ENCODE measurements at regions not wholly inside any gene's neighbourhood (a gene's known extent, or its start where the extent isn't known, plus 50 kb on each side); places are given as distances from the start of the nearest gene placed in this dataset.
"Not testable (repeated sequence)": the region's sequence is repeated elsewhere in the genome, so short reads cannot be mapped to it uniquely, and the experiment has no call there.

DNA sequence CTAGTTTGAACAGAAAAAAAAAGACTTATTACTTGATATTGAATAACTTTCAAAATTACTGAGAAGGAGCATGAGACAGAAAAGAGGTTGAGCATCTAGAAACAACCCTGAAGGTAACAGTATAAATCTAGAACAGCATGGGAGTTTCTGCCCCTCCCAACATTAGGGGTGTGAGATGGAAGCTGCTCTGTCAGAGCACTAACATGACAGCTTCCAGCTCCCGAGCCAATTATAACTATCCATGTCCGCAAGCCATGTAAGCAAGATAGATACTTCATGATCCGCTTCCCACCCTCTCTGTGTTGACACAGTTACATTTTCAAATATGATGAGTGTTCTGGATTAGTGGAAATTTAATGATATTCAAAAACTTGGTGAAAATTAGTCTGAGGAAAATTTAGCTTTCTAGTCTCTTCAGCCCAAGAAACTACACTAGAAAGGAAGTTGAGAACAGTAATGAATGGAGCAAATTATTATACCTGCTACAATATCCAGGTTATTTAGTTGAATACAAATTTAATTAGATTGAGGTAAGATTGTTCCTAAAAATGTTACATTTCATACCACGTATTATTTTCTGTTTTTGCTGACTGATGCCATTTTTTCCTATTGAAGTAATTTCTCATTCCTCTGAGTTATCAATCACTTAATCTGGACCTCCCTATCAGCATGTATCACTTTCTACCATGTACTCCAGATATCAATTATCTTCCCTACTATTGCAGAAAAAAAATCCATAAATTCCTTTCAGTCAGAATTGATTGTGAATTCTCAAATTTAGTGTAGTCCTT, 129.3 kb upstream of the SLIT2 start:
- DNase-seq (ENCODE audit: low spot score), result no peak

DNA sequence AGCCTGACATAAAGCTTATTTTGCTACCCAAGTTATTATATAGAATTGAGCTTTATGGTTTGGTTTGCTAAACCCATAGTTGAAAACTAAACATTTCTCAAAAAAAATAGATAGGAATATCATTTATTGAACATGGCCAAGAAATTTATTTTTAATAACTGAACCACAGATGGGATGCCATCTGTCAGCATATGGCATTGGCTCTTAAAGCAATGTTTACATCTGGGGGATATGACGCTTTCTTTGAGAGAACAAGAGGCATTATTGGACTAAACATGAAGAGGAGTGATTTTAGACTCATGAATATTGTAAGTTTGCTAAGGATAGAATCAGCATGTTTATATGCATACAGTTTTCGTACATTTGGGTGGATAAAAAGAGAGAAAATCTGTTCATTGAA, 132.6 kb upstream of the SLIT2 start:
- no peak for DNase-seq (ENCODE audit: low spot score)

DNA sequence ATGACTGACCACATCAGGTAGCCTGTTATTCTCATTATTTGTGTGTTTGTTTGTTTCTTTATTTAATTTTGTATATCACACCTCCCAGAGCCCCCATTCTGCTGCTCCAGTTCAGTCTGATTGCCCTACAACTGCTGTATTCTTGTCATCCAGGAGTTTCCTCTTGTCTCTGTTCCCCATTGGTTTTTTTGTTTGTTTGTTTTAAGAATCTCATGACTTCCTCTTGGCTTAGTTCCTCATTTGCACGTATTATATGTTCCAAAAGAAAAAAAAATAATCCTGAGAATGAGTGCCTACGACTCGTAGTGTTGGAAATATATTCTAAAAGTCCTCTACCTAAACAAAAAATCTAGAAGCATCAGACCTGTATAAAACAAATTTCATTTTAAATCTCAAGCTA, 142.3 kb upstream of the SLIT2 start:
- no peak for DNase-seq (ENCODE audit: low spot score)

DNA sequence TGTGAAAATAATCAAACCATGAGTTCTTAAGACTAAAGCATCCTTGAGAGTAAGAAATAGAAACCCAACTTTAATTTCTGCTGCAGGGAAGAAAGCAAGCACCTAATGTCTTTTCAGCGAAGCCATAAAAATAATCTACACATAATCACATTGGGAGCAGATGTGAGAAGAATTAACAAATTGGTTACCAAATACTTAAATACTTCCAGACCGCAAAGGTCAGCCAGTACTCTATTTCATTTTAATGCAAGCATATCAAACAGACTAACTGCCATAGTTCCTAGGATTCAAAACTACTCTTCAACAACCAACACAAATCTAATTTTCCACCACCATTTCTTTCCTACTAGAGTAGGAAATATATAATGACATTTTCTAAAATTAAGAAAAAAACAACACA, 144.8 kb upstream of the SLIT2 start:
- DNase-seq (ENCODE audit: low spot score), result no peak

DNA sequence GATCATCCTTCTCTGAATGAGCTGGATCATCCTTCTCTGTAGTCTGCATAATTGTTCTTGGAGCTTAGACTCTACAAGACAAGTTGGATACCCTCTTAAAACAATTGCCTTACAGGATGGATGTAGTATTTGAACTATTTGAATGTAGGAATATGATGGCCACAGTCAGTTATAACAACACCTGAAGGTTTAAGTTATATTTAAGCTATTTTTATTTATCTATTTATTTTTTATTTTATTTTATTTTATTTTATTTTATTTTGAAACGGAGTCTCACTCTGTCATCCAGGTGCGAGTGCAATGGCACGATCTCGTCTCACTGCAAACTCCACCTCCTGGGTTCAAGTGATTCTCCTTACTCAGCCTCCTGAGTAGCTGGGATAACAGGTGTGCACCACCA, 149.9 kb upstream of the SLIT2 start:
- no peak for DNase-seq (ENCODE audit: low spot score)

DNA sequence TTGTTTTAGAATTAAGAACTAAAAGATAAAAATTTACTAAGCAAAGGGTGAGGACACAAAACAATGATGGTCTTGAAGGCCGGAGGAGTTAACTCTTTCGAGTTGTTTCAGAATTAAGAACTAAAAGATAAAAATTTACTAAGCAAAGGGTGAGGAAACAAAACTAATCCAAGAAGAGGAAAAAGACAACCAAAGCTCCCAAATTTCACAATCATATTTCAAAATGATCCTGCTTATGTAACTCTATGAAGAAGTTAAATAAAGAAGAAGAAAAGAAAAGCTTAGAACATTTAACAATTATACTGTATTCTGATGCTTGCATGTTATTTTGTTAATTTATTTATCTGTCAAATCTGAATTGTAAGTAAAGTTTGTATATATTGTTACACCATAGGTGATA, 154.8 kb upstream of the SLIT2 start:
- DNase-seq (ENCODE audit: low spot score), result no peak

DNA sequence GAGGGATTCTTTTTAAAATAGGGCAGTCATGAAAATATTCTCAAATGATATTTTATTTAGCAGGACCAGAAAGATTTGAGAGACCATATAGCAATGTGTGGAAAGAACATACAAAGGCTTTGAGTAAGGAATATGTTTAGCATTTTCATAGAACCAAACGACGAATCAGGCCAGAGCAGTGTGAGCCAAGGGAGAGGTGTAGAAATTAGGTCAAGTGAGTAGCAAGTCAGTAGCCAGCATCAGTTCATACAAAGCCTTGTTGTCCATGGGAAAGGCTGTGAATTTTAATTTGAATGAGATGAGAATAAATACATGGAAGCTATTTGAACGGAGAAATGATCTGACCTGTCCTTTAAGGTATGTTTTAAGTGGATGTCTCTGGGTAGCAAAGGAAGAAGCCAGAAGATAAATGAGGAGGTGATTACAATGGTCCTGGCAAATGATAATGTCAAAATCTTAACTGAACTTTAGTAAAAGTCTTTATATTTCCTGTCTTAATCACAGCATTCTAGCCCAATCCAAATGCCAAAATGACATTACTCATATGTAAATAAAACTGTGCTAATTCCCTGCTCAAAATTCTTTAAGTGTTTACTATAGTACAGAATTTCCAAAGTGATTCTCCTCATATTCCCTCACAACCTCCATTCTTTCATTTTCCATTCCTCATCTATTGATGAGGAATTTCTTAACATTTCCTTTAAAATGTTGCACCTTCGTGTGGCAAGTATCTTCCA, 155.7 kb upstream of the SLIT2 start:
- no peak for DNase-seq (ENCODE audit: low spot score)

DNA sequence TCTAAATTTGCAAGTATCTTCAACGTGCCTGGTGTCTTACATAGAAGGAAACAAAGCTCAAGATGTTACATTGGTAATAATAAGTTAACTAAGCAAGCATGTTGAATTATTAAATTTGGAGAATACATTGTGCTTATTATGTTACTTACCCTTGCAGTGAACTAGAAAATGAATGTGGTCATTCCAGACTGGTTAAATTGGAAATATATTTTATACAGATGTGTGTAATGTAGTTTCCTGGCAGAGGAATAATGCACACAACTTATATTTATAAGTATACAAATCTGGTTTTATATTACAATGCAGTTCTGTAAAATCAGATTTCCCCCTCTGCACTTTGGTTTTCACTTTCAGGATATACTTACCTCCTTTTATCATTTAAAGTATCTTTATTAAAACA, 159.9 kb upstream of the SLIT2 start:
- no peak for DNase-seq (ENCODE audit: low spot score)

DNA sequence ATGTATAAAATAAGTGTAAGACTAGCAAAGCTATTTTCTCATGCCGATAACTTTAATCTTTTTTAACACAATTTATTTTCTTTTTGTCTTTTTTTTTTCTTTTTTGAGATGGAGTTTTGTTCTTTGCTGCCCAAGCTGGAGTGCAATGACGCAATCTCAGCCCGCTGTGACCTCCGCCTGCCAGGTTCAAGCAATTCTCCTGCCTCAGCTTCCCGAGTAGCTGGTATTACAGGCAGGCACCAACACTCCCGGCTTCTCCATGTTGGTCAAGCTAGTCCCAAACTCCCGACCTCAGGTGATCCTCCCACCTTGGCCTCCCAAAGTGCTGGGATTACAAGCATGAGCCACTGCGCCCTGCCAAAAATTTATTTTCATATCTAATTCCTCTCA, 164.2 kb upstream of the SLIT2 start:
- DNase-seq (ENCODE audit: low spot score), result no peak

DNA sequence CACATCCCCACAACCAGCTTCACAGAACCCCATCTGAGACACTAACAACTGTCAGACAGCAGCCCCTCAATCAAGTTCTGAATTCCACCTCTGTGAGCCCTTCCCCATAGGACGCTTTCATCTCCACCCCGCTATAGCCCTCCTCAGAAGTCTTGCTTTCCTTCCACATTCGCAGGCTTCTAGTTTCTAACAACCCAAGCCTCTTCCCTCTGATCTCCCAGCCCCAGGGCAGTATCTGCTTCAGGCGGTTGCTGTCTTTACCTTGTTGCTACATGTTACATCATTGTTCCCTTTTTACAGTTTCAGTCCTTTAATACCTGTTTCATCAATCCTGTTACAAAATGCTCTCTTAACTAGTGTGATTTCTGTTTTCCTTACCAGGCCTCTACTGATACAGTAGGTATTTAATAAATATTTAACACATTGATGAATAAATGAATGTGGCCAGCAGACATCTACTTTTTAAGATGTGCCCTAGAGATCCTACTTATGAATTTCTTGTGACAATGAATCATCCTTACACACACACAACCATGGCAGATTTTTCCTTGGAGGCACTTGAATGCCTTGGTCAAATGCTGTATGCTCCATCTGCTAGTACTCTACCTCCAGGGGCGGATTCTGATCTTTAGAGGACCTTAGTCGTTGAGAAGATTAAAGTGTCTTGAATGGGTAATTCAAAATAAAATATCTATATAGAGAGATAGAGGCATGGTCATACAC, 164.7 kb upstream of the SLIT2 start:
- no peak for DNase-seq (ENCODE audit: low spot score)

DNA sequence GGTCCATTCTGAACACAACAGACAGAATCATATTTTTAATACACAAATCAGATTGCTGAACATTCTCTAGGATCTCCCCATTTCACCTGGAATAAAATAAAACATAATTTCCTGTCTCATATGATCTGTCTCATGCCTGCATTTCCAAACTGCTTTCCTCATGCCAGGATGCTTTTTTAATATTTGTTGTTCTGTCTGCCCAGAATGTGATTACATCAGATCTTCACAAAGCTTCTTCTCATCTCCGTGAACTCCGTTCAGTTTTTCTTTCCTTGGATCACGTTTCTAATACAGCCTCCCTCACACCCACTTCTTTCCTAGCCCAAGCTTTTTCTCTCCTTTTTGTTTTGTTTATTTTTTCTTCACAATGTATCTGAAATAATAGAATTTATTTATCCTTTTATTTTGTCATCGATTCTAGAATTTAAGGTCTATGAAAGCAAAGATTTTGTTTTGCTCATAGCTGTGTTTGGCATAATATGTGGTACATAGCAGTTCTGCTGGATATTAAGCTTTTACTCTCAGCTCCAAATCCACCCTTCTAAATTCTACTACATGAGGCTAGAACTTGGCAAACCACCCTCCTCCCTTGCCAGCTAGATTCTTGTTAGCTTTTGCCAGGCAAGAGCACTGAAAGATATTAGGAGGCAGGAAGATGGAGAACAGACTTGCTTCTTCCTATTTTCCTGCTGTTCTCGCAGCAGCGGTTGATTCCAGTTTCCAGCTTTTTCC, 165.5 kb upstream of the SLIT2 start:
- DNase-seq (ENCODE audit: low spot score), result no peak

DNA sequence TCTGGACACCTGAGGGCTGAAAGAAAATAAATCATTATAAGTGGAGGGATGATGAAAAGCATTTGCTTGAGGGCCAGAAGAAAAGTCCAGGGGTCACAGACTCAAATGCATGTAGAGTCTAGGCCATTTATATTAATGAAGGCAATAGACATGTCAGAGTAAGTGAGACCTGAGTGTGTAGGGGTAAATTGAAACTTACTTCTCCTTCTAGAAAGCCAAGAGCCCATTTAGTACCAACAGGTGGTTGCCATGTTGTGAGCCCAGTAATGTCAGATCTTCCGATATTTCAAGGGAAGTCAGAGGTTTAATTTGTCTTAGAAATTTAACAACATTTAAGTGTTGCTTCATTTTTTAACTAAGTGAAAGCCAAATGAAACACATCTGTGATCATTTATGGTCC, 166.1 kb upstream of the SLIT2 start:
- DNase-seq (ENCODE audit: low spot score), result no peak

DNA sequence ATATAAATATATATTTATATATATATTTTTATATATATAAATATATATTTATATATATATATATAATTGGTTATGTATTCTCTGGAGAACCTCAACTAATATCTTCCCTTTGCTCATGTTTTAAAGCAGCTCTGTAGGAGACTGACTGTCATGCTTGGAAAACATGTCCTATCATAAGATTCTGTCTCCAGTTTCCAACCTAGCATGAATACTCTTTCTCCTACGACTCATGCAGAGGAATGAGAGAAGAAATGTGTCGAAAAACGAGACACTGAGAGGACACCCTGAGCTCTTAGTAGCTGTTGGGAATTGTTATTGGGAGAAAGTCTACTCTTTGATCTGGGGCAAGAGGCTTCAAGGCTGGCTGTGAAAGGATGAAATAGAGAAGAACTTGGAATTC, 166.5 kb upstream of the SLIT2 start:
- no peak for DNase-seq (ENCODE audit: low spot score)

DNA sequence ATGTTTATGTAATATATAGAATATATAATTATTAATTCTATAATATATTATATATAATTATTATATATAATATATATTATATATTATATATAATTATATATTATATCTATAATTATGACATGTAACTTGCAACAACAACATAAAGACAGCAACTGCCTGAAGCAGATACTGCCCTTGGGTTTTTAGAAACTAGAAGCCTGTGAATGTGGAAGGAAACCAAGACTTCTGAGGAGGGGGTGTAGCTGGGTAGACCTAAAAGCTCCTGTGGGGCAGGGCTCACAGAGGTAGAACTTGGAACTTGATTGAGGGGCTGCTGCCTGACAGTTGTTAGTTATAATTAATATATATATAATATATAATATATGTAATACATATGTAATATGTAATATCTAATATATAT, 167.2 kb upstream of the SLIT2 start:
- no peak for DNase-seq (ENCODE audit: low spot score)

DNA sequence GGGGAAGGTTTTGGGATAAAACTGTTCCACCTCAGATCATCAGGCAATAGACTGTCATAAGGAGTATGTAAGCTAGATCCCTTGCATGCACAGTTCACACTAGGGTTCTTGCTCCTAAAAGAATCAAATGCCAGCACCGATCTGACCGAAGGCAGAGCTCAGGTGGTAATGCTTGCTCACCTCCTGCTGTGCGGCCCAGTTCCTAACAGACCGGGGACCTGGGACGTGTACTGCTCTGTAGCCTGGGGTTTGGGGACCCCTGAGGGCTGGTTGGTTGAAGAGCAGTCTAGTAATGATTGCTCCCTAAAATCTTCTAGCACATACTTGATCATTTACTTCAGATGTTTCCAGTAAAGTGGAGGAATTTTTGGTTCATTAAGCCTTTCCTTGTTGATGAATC, 173.1 kb upstream of the SLIT2 start:
- DNase-seq (ENCODE audit: low spot score), result no peak

DNA sequence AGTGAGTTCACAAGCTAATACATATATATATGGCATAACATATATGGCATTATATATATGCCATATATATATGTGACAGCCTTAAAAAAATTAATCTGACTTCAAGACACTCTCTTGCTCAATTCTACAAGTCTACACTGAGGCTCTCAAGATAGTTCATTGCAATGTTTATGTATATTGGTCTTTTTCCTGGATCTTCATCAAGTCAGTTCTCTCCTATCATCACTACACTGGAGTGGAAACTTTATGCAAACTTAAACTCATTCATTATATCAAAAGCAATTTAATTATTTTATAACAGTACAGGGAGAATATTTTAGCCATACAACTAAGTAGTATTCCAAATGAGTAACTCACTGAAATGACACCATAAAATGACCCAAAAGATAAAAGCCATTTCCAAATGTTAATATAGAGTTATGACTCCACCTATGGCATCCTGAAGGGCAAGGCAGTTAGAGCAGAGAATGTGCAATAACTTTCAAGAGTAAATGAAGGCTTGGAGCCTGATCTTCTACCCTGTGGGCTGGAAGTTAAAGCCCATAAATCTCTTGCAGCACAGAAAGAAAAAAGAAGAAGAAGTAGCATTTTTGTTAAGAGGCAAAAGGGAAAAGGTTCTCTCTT, 176.3 kb upstream of the SLIT2 start:
- no peak for DNase-seq (ENCODE audit: low spot score)

DNA sequence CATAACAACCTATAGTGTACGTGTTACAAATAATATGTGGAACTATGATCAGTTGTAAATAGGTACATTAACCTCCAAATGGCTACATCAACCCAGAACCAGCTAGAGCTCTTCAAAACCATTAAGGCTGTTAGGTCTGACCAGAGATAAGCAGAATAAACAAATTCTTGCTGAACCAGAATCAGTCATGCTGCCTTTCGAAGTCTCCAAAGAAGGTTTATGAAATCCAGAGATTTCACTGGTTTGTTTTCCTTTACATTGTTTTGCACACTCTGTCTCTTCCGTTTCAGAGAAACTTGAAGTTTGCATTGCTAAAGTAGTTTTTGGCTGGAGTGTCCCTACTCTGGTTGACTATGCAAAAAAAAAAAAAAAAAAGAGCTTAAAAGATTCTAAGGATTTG, 177.3 kb upstream of the SLIT2 start:
- DNase-seq (ENCODE audit: low spot score), result no peak

DNA sequence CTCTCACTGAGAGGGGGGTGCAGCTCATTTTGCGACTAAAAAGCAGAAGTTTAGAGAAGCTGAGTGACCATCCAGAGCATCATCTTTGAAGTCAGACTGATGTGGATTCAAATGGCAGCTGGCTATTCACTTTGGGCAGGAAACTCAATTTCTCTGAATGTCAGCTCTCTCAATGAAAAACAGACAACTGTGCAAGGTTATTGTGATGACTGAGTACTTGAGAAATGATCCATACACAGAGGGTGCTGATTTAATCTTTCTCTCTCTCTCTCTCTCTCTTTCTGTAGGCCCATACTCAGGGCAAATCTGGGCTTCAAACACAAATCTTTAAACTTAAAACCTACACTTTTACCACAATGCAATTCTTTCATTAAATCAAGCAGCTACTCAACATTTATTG, 185.8 kb upstream of the SLIT2 start:
- DNase-seq (ENCODE audit: low spot score), result no peak

DNA sequence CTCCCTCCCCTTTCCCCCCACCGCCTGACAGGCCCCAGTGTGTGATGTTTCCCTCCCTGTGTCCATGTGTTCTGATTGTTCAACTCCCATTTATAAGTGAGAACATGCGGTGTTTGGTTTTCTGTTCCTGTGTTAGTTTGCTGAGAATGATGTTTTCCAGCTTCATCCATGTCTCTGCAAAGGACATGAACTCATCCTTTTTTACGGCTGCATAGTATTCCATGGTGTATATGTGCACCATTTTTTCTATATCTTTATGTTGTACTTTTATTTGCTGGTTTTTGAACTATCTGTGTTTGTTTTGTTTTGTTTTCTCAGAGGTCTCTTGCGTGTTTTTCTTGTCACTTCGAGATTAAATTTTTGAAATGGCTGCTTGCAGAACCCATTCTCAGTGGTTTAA, 188.8 kb upstream of the SLIT2 start:
- DNase-seq (ENCODE audit: low spot score), result not testable (repeated sequence)

DNA sequence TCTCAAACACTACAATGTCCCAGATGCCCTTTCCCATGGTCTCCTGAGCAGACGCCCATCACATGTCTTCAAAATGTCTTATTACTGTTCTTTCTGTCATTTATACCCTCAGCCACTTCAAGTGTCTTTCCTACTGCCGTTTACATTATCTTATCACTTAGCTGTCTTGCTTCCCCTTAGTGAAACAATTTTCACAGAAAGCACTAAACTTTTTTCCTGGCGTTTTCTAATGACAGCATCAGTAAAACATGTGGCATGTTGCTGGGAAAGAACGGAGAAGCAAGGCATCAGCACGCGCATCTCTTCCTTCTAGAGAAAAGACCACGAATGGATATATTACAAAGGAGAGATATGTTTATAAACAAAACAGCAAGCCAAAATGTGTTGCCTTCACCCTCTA, 189.7 kb upstream of the SLIT2 start:
- DNase-seq (ENCODE audit: low spot score), result no peak

DNA sequence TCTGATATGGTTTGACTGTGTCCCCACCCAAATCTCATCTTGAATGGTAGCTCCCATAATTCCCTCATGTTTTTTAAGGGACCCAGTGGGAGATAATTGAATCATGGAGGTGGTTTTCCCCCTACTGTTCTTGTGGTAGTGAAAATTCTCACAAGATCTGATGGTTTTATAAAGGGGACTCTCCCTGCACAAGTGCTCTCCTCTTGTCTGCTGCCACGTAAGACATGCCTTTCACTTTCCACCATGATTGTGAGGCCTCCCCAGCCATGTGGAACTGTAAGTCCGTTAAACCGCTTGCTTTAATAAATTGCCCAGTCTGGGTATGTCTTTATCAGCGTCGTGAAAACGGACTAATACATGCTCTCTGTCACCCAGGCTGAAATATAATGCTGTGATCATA, 200.9 kb upstream of the SLIT2 start:
- DNase-seq (ENCODE audit: low spot score), result no peak

DNA sequence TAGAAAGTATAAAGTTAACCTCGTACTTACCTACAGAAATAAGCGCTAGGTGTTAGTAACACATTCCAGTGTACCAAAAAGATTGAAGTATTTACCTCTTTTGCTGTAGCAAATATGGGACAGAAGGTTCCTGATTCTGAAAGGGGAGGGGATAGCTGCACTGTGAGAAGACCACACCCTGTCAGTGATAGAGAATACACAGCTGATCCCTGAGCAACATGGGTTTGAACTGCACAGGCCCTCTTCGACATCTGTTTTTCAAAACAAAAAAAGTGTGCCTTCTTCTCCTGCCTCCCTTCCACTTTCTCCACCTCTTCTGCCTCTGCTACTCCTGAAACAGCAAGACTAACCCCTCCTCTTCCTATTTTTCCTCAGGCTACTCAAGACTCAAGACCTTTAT, 201.8 kb upstream of the SLIT2 start:
- no peak for DNase-seq (ENCODE audit: low spot score)

Data from COLO829 (cell line).